Ramos (cell line): ENCODE measurements at regions not wholly inside any gene's neighbourhood (a gene's known extent, or its start where the extent isn't known, plus 50 kb on each side); places are given as distances from the start of the nearest gene placed in this dataset.

Experiments
- in situ Hi-C: fragments of 300-500 bp; cut with MboI; formaldehyde crosslinking; loops from one replicate; pipeline ENCODE4 v1.14.3; 2022; ENCODE audit warnings: low sequenced_read_pairs; ENCODE audit not compliant: unreplicated experiment

DNA sequence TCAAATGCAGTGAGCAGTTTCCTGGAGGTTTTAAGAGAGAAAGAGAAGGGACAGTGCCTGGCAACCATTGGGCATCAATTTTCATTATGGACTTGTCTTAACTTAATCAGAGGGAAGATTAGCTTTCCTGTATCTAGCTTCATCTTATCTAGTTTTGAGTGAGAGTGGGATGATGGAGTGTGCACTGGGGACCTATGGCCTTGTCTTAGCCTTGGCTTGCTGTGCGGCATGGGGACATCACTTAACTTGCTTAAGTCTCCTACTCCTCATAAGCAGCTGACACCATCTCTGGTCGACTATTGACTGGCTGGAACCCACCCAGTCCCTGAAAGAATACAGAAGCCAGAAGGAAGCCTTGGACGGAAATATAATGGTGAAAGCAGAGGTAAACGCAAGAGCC lies 344.0 kb downstream of the SOX11 start:
- in situ Hi-C loops, result no loop called here

DNA sequence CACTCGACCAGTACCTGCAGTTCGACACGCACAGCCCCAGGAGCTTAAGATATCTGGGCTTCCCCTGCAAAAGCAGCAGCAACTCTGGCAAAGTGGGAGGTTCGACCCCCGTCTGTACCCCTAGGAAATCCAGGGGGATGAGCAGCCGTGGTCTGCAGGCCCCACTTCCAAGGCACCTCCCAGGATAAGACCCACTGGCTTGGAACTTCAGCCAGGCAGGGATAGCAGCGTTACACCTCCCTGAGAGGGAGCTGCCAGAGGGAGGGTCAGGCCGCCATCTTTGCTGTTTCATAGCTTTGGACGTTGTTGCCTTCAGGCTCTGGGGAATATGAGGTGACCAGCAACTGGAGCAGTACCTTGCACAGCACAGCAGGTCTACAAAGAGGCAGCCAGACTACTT lies 351.1 kb downstream of the SOX11 start:
- in situ Hi-C loops, result no loop called here

DNA sequence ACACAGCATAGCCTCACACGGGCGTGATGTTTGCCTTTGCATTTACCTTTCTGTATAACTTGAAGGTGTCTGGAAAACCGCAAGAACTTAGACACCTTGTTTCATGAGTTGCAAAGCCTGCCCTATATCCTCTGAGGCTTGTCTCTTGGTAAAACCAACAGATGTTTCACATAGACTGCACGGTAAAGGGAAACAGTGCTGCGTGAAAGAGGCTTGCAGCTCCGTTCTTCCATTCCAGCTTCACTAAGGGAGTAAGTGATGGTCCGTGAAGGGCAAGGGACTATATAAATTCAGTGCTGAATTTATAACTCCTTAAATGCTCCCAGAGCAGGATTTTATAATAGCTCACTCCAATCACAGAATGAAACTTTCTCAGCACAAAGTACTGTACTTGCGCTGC lies 360.5 kb downstream of the SOX11 start:
- in situ Hi-C loops, result no loop called here

DNA sequence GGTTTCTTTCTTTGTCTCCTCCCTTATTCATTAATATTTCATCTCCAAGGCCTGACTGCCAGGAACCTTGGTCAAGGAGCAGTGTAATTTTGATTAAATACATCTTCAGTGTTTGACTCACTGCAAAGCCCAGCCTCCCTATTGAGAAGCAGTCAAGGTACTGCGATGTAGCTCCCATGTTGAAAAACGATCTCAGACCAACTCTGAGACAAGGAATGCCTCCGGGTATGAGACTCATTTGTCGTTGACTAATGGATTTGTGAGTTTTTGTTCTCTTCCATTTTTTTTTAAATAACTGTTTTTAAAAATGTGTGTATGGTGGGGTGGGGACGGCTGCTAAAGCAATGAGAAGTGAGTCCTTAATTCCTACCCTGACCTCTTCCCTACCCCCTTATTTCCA lies 361.6 kb downstream of the SOX11 start:
- in situ Hi-C loops, result no loop called here

DNA sequence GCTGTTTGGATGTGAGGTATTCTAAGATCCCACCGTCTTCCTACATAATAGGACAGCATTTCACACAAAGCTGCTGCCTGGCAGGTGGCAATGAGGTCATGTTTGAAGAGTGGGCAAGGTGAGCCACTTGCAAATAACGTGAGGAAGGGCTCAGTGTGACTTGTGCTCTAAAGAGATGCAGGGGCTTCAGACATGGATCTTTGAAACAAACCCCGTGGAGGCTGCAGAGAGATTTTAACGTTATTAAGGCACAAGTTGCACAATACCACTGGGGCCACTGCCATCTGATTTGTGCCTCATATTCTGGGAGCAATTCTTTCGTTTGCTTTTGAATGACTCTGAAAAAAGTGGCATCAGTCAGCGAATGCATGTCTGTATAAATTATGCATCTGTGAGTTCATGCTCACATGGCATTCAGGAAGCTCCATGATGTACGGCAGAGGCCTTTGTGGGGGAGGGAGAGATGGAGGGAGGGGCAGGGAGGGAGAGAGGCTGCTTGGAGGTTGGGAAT lies 362.0 kb downstream of the SOX11 start:
- in situ Hi-C loops, result no loop called here

DNA sequence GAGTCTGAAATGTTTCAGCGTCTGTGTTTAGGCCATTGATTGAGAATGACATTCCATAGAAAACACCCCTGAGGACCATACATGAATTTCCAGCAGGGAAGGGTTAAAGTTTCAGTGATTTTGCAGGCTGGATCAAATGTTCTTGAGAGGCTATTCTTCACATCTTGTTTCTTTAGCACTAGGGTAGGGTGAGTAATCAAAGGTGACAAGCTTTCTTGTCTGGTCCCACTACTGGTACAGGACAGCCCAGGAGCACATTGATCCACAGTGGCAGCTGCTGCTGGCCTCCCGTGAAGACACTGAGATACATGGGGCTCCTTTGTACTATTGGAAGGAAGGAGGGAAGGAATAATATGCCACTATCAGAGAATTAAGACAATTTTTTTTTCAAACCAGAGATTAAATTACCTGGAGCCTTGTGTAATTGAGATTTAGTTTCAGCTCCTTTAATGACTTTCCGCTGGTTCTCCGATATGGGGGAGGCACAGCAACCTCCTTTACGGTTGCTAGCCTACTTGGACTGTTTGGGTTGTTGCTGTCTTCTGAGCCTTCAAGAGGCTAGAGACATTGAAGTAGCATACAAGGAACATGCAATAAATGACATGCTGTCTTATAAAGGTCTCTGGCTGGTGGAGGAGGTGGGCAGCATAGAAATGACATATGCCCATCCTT lies 368.9 kb downstream of the SOX11 start:
- in situ Hi-C loops, result no loop called here

DNA sequence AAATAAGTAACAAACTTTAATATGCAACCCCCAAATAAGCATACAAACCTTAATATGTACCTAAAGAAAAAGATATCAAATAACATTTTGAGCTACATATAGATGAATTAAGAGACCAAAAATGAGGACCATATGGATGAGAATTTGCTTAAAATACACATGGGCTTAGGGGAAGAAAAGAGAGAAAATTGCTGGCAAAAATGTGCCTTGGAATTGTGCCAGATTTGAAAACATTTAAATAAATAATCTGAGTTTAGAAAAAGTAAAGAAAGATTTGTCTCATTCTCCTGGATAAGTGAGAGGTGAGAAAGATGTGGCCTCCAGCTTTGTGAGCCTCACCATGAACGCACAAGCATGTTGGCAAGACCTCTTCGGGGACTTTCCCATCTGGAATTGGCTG lies 372.6 kb downstream of the SOX11 start:
- in situ Hi-C loops, result no loop called here

DNA sequence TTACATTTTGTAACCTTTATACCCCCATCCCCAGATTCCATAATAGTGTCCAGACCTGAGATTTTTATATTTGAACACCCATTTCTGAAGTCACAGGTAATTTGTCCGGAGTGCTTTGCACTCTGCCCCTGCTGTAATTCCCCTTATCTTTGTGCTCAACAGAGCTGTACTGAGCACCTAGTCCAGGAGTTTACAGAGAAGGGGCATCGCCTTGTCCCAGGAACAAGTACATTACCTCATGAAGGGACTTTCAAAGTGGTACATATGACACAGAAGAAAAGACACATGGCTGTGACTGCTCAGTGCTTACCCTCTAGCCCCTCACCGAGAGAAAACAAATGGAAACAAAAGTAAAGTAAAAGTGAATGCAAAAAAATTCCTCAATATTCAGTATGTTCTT lies 373.5 kb downstream of the SOX11 start:
- in situ Hi-C loops, result no loop called here

DNA sequence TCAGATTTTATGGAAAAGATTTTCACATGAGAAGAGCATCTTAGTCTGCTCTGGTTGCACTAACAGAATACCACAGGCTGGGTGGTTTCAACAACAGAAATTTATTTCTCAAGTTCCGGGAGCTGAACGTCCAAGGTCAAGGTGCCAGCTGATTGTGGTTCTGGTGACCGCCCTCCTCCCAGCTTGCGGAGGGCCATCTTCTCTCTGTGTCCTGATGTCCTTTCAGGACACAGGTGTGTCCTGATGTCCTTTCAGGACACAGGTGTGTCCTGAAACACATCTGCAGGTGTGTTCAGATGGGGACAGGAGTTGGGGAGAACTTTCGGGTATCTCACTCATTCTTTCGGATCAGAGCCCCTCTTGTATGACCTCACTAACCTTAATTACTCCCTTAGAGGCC lies 374.9 kb downstream of the SOX11 start:
- in situ Hi-C loops, result no loop called here

DNA sequence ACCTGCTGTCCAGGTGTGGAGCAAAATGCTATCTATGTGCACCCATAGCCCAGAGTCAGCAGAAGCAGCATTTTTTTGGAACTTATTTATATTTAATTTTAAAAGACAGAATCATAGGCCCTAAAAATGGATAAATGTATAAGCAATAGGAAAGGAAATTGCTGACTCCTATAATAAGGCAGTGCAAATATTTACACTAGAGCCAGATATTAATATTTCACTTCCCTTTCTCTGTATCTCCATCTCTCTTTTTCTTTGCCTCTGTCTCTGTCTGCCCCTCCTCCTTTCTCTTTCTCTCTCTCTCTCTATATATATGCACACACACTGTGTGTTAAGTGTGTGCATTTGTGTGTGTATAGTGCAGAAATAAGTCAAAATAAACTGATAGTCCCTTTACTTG lies 375.6 kb downstream of the SOX11 start:
- in situ Hi-C loops, result no loop called here

DNA sequence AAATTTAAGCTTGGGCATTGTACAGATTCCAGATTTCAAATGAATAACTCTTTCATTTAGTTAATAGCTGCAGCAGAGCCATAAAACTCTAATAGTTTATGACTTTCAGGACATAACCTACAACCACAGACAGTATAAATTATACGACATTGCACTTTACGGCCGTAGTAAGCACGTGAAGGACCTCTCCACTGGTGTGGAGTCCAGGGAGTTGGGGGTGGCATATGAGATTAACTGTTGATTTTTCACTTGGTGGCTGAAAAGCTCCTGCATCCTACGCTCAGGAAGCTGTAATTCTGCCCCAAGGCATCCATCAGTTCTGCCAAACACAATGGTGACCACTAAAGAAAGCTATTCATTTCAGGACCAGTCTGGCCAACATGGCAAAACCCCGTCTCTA lies 376.2 kb downstream of the SOX11 start:
- in situ Hi-C loops, result no loop called here

DNA sequence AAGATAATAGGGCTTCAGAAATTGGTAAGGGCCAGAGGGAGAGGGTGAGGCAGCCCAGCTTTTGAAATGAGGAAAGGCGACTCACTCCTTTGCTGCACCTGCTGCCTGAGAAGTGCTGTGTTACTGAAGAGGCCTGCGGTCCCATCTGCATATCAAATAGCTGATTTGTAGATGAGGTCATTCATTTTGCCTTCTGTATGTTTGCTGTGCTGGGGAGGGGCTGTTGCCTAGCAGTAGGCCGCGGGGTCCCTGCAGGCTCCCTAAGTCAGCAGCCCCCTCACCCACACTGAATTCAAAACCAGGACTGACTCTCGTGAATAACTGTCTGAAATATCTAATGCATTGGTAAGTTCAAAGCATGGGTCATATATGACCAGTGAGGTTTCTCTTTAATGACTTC lies 377.2 kb downstream of the SOX11 start:
- in situ Hi-C loops, result no loop called here

DNA sequence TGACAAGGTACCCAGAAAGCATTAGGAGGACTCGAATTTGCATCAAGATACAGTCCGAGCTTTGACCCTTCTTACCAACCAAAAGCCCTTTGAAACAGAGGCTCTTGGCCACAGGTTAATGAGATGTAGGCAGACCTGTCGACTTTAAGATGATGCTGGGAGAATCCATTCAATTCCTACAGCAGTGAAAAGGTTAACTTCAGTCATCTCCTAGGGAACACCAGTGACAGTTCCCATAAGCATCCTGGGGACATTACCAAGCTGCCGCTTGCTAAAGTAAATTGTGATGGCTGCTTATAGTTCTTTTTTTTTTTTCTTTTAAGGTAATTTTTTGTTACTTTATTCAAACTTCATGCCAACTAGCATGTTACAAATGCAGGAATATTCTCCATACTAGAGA lies 379.3 kb downstream of the SOX11 start:
- in situ Hi-C loops, result no loop called here

DNA sequence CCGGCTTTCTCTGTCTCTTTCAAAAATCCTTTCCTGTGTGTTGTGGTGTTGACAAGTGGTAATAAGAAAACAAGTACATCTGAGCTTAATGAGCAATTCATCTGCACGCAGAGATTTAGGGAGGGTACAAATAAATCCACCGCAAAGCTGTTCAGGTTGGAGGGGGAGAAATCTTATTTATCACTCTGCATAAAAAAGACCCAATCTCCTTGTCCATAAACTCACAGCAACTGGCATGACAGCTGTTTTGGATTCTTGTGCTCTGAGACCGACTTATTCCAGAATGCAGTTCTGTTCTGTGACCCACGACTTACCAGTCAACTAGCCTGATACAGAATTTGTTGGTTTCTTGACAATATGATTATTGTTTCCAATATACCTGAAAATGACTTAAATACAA lies 380.1 kb downstream of the SOX11 start:
- in situ Hi-C loops, result no loop called here

DNA sequence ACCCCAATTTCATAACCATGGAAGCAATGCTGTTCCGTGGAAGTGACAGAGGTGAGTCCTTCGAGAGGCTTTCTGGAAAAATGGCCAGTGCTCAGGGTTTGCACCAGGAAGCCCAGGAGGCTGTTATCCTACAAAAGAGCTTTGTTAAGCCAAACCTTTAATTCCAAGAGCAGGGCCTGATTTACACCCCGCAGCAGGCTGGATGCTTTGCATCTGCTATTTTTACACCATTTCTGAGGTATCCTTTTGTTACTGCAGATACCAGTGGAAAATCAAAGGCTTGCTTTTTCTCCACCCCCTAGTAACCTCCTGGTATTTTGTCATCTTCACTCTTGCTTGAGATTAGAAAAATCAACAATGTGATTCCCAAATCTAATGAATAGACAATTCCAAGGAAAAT lies 380.6 kb downstream of the SOX11 start:
- in situ Hi-C loops, result no loop called here

DNA sequence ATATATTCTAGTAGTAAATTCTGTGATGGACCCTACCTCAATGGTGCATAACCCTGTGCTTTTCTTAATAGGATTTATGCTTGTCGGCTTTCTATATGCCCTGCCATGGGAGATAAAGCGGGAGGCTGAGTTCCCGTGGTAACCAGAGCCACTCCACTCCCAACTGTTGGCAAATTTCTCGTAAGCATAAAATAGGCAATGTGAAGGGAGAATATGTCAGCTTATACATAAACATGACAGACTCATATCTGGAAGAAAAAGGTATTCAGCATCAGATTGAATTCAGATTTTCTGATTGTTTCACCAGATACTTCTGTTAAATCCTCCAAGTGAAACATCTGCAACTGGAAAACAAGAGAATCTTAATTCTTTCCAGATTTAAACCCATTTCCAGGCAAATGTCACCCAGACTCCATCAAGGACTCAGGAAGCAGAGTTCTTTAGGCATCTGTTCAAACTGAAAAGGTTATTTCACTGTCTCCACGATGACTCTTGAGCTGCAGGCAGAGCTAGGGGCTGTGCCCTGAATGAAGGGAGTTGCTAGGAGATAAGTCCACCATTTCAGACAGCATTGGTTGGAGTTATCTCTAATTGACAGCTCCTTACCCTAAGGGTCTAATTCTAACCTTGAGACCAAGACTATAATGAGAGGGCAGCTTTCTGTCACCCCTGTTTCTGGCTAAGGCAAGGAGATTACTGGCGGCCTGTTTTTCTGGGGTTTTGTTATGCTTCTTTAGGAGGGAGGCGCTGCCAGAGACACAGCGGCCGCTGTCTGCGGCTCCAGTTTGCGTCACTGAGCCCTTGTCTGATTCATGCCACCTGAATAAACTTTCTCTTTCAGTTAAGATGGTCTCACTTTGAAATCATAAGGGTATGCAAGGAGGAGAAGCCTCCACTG lies 381.3 kb downstream of the SOX11 start:
- in situ Hi-C loops, result no loop called here

DNA sequence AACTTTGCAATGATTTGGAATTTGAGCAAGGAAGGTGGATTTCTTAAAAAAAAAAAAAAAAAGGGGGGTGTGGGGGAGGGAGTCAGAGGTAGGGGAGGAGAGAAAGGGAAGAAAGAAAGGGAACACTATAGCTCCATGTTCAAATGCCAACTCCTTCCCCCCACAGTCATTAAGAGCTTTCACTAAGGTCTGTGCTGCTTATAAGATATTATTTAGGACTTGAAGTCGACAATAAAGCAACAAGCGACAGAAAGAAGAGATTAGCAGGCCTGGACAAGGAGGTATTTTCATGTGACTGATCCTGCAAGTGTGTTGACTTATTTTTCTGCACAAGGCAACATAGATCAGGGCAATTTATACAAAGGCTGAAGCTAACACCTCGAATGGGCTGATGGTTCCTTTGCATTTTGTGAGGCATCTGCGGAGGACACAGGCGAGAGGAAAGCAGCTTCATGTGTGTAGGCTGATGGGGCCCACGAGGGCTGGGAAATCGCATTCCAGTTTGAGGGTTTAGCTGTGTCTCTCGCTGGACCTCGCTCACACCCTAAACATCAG lies 382.0 kb downstream of the SOX11 start:
- in situ Hi-C loops, result no loop called here

DNA sequence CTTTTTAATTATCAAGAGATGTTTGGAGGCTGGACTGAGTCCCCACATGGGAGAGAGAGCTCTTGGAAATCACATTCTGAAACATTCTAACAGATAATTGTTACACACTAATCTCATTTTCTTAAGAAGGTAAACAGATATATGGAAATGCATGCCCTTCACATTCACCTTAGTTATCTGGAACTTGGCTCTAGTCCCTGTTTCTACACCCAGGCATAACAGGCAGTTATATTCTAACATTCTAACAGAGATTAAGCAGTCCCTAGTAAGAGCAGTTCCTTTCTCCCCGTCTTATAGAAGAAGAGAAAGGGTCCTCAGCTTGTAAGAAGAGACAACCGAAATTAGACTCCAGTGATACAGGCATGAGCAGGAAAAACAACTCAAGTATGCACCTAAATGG lies 385.4 kb downstream of the SOX11 start:
- in situ Hi-C loops, result no loop called here

DNA sequence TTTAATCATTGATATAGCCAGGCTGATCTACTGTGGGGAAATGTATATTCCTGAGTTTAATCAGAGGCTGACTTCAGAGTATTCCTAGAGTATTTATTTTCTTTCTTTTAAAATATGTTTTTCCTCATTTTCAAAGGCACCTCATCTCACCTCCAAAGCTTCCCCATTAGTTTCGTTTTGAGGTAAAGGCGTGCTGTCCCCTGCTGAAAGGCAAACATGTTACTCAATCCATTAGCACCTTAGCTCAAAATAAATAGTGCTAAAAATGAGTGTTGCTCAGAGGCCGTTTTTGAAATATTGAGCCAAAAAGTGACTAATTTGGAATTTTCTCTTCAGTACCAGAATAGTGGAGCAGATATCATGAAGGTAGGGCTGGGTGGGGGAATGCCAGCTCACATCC lies 386.2 kb downstream of the SOX11 start:
- in situ Hi-C loops, result no loop called here

DNA sequence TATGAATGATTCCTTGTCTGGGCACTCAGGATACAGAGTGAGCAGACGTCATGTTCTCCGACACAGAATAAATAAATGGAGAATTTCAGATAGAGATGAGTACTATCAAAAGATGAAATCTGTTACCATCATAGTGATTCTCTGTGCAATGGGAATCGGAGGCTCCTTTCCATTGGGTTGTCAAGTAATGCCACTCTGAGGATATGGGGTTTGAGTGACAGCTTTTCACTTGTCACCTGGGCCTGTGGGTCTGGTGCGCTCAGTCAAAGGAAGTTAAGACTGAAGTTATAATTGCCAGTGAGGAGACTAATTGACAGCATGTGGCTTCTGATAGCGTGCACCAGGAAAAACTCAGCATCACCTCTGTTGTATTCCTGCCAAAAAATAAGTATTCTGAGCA lies 387.2 kb downstream of the SOX11 start:
- in situ Hi-C loops, result no loop called here
